Neural progenitor cell (in vitro differentiated cells): ENCODE measurements at regions not wholly inside any gene's neighbourhood (a gene's known extent, or its start where the extent isn't known, plus 50 kb on each side); places are given as distances from the start of the nearest gene placed in this dataset.

Experiments
- DNase-seq: peaks from one replicate; pipeline ENCODE4 v3.0.0-alpha.2; 2016; ENCODE audit warnings: low spot score
- H2AFZ ChIP-seq: fragments of 200-600 bp; sonication (generic); replicated peaks from 2 replicates; pipeline ENCODE4 v1.6.1; 2016; ENCODE audit warnings: antibody characterized with exemption
- H3F3A ChIP-seq: fragments of 200-600 bp; sonication (generic); 2 replicates; pipeline ENCODE4 v1.6.1; 2016; ENCODE audit warnings: antibody characterized with exemption, low read depth
- H3K27ac ChIP-seq: fragments of 200-600 bp; sonication (generic); 2 replicates; pipeline ENCODE4 v1.5.1; 2016; ENCODE audit warnings: mild to moderate bottlenecking
- H3K27me3 ChIP-seq: fragments of 200-600 bp; sonication (generic); 2 replicates; pipeline ENCODE4 v1.6.1; 2016; ENCODE audit warnings: mild to moderate bottlenecking, moderate library complexity
- H3K36me3 ChIP-seq: fragments of 200-600 bp; sonication (generic); 2 replicates; pipeline ENCODE4 v1.5.1; 2016
- H3K4me1 ChIP-seq: fragments of 200-600 bp; sonication (generic); 2 replicates; pipeline ENCODE4 v1.6.1; 2016; ENCODE audit warnings: mixed run types
- H3K4me2 ChIP-seq: fragments of 200-600 bp; sonication (generic); 2 replicates; pipeline ENCODE4 v1.6.1; 2016
- H3K4me3 ChIP-seq: fragments of 200-600 bp; sonication (generic); 2 replicates; pipeline ENCODE4 v1.5.1; 2016
- H3K79me2 ChIP-seq: fragments of 200-600 bp; sonication (generic); 2 replicates; pipeline ENCODE4 v1.6.1; 2016; ENCODE audit warnings: low read depth
- H3K9ac ChIP-seq: fragments of 200-600 bp; sonication (generic); 2 replicates; pipeline ENCODE4 v1.6.1; 2016
- H3K9me3 ChIP-seq: fragments of 200-600 bp; sonication (generic); 2 replicates; pipeline ENCODE4 v1.5.1; 2016; ENCODE audit warnings: low read depth
- H4K20me1 ChIP-seq: fragments of 200-600 bp; sonication (generic); 2 replicates; pipeline ENCODE4 v1.6.1; 2016; ENCODE audit warnings: low read depth
- H3K27ac Mint-ChIP-seq: 3 replicates; pipeline ENCODE4 v1.8.0; 2021; ENCODE audit warnings: mixed read lengths
- H3K27me3 Mint-ChIP-seq: 2 replicates; pipeline ENCODE4 v1.8.0; 2022; ENCODE audit warnings: low read depth, mild to moderate bottlenecking, inconsistent platforms, moderate library complexity, mixed read lengths; ENCODE audit not compliant: insufficient read depth
- H3K36me3 Mint-ChIP-seq: 3 replicates; pipeline ENCODE4 v1.8.0; 2021; ENCODE audit warnings: mixed read lengths
- H3K4me1 Mint-ChIP-seq: 3 replicates; pipeline ENCODE4 v1.8.0; 2021; ENCODE audit warnings: mixed read lengths
- H3K4me3 Mint-ChIP-seq: 3 replicates; pipeline ENCODE4 v1.8.0; 2021; ENCODE audit warnings: mild to moderate bottlenecking, moderate library complexity, mixed read lengths
- H3K9me3 Mint-ChIP-seq: 3 replicates; pipeline ENCODE4 v1.8.0; 2020; ENCODE audit warnings: mixed read lengths
- CTCF ChIP-seq: fragments of 200-600 bp; sonication (generic); IDR thresholded peaks from 2 replicates; pipeline ENCODE4 v1.5.1; 2017; ENCODE audit warnings: antibody characterized with exemption, mild to moderate bottlenecking
- EZH2 ChIP-seq: fragments of 200-600 bp; sonication (generic); IDR thresholded peaks from 2 replicates; pipeline ENCODE4 v1.6.1; 2017; ENCODE audit warnings: antibody characterized with exemption, mild to moderate bottlenecking, moderate library complexity
- EZH2phosphoT487 ChIP-seq: fragments of 200-600 bp; sonication (generic); IDR thresholded peaks from 2 replicates; pipeline ENCODE4 v1.6.1; 2017; ENCODE audit warnings: antibody characterized with exemption

DNA sequence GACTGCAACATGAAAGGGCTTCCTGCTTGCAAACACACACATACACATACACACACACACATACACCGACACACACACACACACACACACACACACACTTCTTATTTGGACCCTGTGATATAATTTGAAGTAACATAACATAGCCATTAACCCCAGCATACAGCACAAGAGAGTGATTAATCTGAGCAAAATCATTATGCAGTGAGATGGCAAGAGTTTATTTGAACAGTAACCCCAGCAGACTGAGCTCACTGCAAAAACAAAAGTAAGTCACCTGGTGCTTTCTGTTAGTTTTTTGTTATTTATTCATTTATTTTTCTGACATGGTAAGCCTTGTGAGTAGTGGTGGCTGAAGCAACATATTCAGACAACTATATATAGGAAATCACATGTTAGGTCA, 93.7 kb downstream of the NOL4 start:
- Histone ChIP-seq H3F3A (no peaks in the 10 kb centered on the region), H3K79me2 (no peaks in the 10 kb centered on the region), H3K9me3 (no peaks in the 10 kb centered on the region), H3K36me3 (no peaks in the 10 kb centered on the region), H4K20me1 (no peaks in the 10 kb centered on the region), H3K4me3 (no peak overlapping the region), H3K4me2 (no peak overlapping the region), H3K4me1 (no peaks in the 10 kb centered on the region), H3K27me3 (no peaks in the 10 kb centered on the region), H2AFZ (no peak overlapping the region), H3K27ac (no peak overlapping the region), H3K9ac (no peak overlapping the region)
- TF ChIP-seq EZH2phosphoT487 (no peak), EZH2 (no peak), CTCF (no peak)
- Mint-ChIP-seq H3K9me3 (no peaks in the 10 kb centered on the region), H3K4me3 (no peak overlapping the region), H3K4me1 (no peaks in the 10 kb centered on the region), H3K36me3 (no peaks in the 10 kb centered on the region), H3K27ac (no peak overlapping the region), H3K27me3 (no peaks in the 10 kb centered on the region)
- DNase-seq, result no peak

DNA sequence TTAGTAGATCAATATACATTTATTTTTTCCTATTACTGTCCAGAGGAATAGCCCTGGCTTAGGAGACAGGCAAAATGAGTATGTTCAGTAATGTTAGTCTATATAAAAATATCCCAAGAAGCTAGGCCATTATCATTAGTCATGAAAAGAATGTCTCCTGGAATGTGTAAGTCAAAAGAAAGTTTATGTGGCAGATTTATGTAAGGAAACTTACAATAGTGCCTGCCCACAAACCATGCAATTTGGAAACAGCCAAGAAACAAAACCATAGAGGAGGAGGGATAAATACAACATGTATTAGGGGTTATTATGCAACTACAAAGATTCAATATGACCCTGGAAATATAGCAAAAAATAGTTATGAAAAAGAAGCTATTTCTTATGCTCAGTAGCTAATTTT, 96.3 kb downstream of the NOL4 start:
- no peaks in the 10 kb centered on the region for H3K27me3 Mint-ChIP-seq
- no peak overlapping the region for H3K4me3 Mint-ChIP-seq
- Histone ChIP-seq H3F3A (no peaks in the 10 kb centered on the region), H3K4me3 (no peak overlapping the region), H3K36me3 (no peaks in the 10 kb centered on the region), H3K27me3 (no peaks in the 10 kb centered on the region), H2AFZ (no peak overlapping the region), H3K79me2 (no peaks in the 10 kb centered on the region), H3K9ac (no peak overlapping the region), H4K20me1 (no peaks in the 10 kb centered on the region), H3K9me3 (no peaks in the 10 kb centered on the region), H3K4me2 (no peak overlapping the region), H3K4me1 (no peaks in the 10 kb centered on the region), H3K27ac (no peak overlapping the region)
- H3K27ac Mint-ChIP-seq, result no peak overlapping the region
- H3K4me1 Mint-ChIP-seq, result no peaks in the 10 kb centered on the region
- H3K9me3 Mint-ChIP-seq, result no peaks in the 10 kb centered on the region
- no peak for DNase-seq
- TF ChIP-seq EZH2phosphoT487 (no peak), EZH2 (no peak), CTCF (no peak)
- no peaks in the 10 kb centered on the region for H3K36me3 Mint-ChIP-seq

- H3K36me3 ChIP-seq, result no peaks in the 10 kb centered on the region
- no peaks in the 10 kb centered on the region for H3K9me3 ChIP-seq
- no peaks in the 10 kb centered on the region for H3K79me2 ChIP-seq
- H3K4me1 ChIP-seq, result no peaks in the 10 kb centered on the region
- no peaks in the 10 kb centered on the region for H4K20me1 ChIP-seq
- no peaks in the 10 kb centered on the region for H3K27me3 ChIP-seq
- Mint-ChIP-seq H3K4me3 (no peak overlapping the region), H3K27ac (no peak overlapping the region), H3K27me3 (no peaks in the 10 kb centered on the region), H3K4me1 (peaks cover 2% of the 10 kb centered on the region), H3K9me3 (no peaks in the 10 kb centered on the region), H3K36me3 (no peaks in the 10 kb centered on the region)
- H3K4me2 ChIP-seq, result no peak overlapping the region
- TF ChIP-seq CTCF (no peak), EZH2 (no peak), EZH2phosphoT487 (no peak)
- no peak overlapping the region for H3K27ac ChIP-seq
- no peak overlapping the region for H2AFZ ChIP-seq
- no peaks in the 10 kb centered on the region for H3F3A ChIP-seq
- DNase-seq, result no peak
- H3K4me3 ChIP-seq, result no peak overlapping the region
- no peak overlapping the region for H3K9ac ChIP-seq
Observed at GRCh38 chr18:34126121-34126520, 98.6 kb downstream of the NOL4 start.
